HepG2 (cell line): ENCODE measurements at regions not wholly inside any gene's neighbourhood (a gene's known extent, or its start where the extent isn't known, plus 50 kb on each side); places are given as distances from the start of the nearest gene placed in this dataset.

Experiments
- ARID3A ChIP-seq: IDR thresholded peaks from 2 replicates; pipeline ENCODE4 v1.6.1; 2012; ENCODE audit warnings: low read depth, low read length, improper control_type of control experiment
- MXD1 ChIP-seq: sonication (generic); formaldehyde crosslinking; IDR thresholded peaks from 2 replicates; pipeline ENCODE4 v1.4.0; 2020; ENCODE audit warnings: mild to moderate bottlenecking, missing genetic modification reagents
- NR2F6 ChIP-seq, 2 experiments: IDR thresholded peaks; 2 replicates each; pipeline ENCODE4 v1.6.1; 2016; ENCODE audit warnings: antibody characterized with exemption in 1 of 2, mild to moderate bottlenecking in 1 of 2
- PRDM4 ChIP-seq: sonication (generic); formaldehyde crosslinking; IDR thresholded peaks from 2 replicates; pipeline ENCODE4 v1.9.0; 2021; ENCODE audit warnings: missing genetic modification reagents, borderline replicate concordance
- STAT5B ChIP-seq: sonication (generic); formaldehyde crosslinking; IDR thresholded peaks from 2 replicates; pipeline ENCODE4 v1.4.0; 2020; ENCODE audit warnings: missing genetic modification reagents
- ZBTB44 ChIP-seq: sonication (generic); formaldehyde crosslinking; IDR thresholded peaks from 2 replicates; pipeline ENCODE4 v1.4.0; 2020; ENCODE audit warnings: missing genetic modification reagents
- ZNF18 ChIP-seq: sonication (generic); formaldehyde crosslinking; IDR thresholded peaks from 2 replicates; pipeline ENCODE4 v1.8.0; 2022; ENCODE audit warnings: mild to moderate bottlenecking, missing genetic modification reagents; ENCODE audit not compliant: insufficient replicate concordance
- ZSCAN20 ChIP-seq: sonication (generic); formaldehyde crosslinking; IDR thresholded peaks from 2 replicates; pipeline ENCODE4 v1.4.0; 2020; ENCODE audit warnings: missing genetic modification reagents, mild to moderate bottlenecking, borderline replicate concordance

- TF ChIP-seq ARID3A (no peak), ZSCAN20 (CRISPR knock-in tag) (no peak), STAT5B (CRISPR knock-in tag) (no peak), NR2F6 (IDR thresholded peaks at IDR 0.05) (no peak), NR2F6 (CRISPR knock-in tag; IDR thresholded peaks at IDR 0.05) (no peak), ZNF18 (CRISPR knock-in tag) (no peak), MXD1 (CRISPR knock-in tag) (no peak), PRDM4 (CRISPR knock-in tag) (no peak), ZBTB44 (CRISPR knock-in tag) (no peak)
Measured at GRCh38 chr21:21740207-21740606, 742.0 kb downstream of the NCAM2 start (continued).
